ENCODE measurements at regions not wholly inside any gene's neighbourhood (a gene's known extent, or its start where the extent isn't known, plus 50 kb on each side); places are given as distances from the start of the nearest gene placed in this dataset.

DNA sequence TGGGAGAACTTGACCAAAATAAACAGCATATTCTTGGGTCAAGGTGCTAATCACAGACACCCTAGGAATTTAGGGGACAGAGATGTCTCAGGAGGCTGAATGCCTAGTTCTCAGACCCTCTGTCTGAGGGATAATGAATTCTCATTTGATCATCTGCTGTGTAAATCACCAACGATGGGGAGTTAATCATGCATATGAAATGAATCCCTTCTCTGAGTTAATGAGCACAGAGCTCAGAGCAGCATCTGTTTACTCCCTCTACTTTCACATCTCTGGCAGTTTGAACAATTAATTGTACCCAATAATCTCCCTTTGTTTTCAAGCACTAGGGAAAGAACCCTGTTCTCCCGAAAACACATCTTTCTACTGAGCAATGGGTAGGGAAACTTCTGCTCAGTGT lies 129.4 kb upstream of the SRRM4 start:
- TF ChIP-seq ATF2 (IDR thresholded peaks at IDR 0.05; ENCODE audit: low read length) (no peak), FOSL1 (IDR thresholded peaks at IDR 0.05; ENCODE audit: insufficient read depth, low read depth, low read length) (no peak), KDM1A (IDR thresholded peaks at IDR 0.05; ENCODE audit: borderline replicate concordance, low read length) (no peak), EZH2 (IDR thresholded peaks at IDR 0.05; ENCODE audit: low read depth, low read length, severe bottlenecking) (no peak), RFX5 (IDR thresholded peaks at IDR 0.05; ENCODE audit: borderline replicate concordance, low read depth, low read length) (no peak), CTCF (IDR thresholded peaks at IDR 0.05; ENCODE audit: control extremely low read depth in 1 of 3, insufficient read depth in 1 of 3, low read depth in 1 of 3, low read length in 3 of 3) (no peak), POLR2A (IDR thresholded peaks at IDR 0.05; ENCODE audit: control extremely low read depth in 1 of 2, low read depth in 2 of 2, low read length in 2 of 2) (no peak), JUN (IDR thresholded peaks at IDR 0.05; ENCODE audit: low read depth, low read length) (no peak), CHD1 (IDR thresholded peaks at IDR 0.05; ENCODE audit: low read depth, low read length) (no peak)
